HG03139 (cell line): ENCODE measurements at regions not wholly inside any gene's neighbourhood (a gene's known extent, or its start where the extent isn't known, plus 50 kb on each side); places are given as distances from the start of the nearest gene placed in this dataset.
"Not testable (repeated sequence)": the region's sequence is repeated elsewhere in the genome, so short reads cannot be mapped to it uniquely, and the experiment has no call there.

Source experiments
- ATAC-seq: cut with Tn5 transposase; IDR thresholded peaks from one replicate; pipeline ENCODE4 v1.9.1; 2021; ENCODE audit not compliant: unreplicated experiment

GRCh38 chrX:857376-857775 is 226.8 kb downstream of the SHOX start:
- no peak for ATAC-seq

- no peak for ATAC-seq
Measured at GRCh38 chrX:856566-857290, 226.1 kb downstream of the SHOX start.

- ATAC-seq = no peak
Measured at GRCh38 chrX:853304-853703, 222.7 kb downstream of the SHOX start.

- ATAC-seq = no peak
Measured at GRCh38 chrX:850471-850916, 219.9 kb downstream of the SHOX start.

- ATAC-seq = no peak
Measured at GRCh38 chrX:848386-848785, 217.8 kb downstream of the SHOX start.

- no peak for ATAC-seq
Measured at GRCh38 chrX:843306-843705, 212.7 kb downstream of the SHOX start.

- ATAC-seq = no peak
Measured at GRCh38 chrX:840556-840955, 210.0 kb downstream of the SHOX start.

GRCh38 chrX:838666-839065 is 208.1 kb downstream of the SHOX start:
- ATAC-seq = not testable (repeated sequence)

GRCh38 chrX:835857-836256 is 205.3 kb downstream of the SHOX start:
- ATAC-seq = not testable (repeated sequence)

- no peak for ATAC-seq
Measured at GRCh38 chrX:830532-830931, 199.9 kb downstream of the SHOX start.

- ATAC-seq = no peak
Measured at GRCh38 chrX:829145-829544, 198.6 kb downstream of the SHOX start.

- no peak for ATAC-seq
Measured at GRCh38 chrX:828411-828959, 197.9 kb downstream of the SHOX start.

GRCh38 chrX:826448-826847 is 195.9 kb downstream of the SHOX start:
- no peak for ATAC-seq

- no peak for ATAC-seq
Measured at GRCh38 chrX:825991-826390, 195.4 kb downstream of the SHOX start.

- not testable (repeated sequence) for ATAC-seq
Measured at GRCh38 chrX:823073-823472, 192.5 kb downstream of the SHOX start.

GRCh38 chrX:821327-822107 is 190.9 kb downstream of the SHOX start:
- ATAC-seq = no peak

GRCh38 chrX:819684-820083 is 189.1 kb downstream of the SHOX start:
- ATAC-seq = no peak

- ATAC-seq = no peak
Measured at GRCh38 chrX:817759-818300, 187.2 kb downstream of the SHOX start.

GRCh38 chrX:817147-817546 is 186.6 kb downstream of the SHOX start:
- not testable (repeated sequence) for ATAC-seq

GRCh38 chrX:816411-816810 is 185.8 kb downstream of the SHOX start:
- ATAC-seq = no peak

GRCh38 chrX:810186-810585 is 179.6 kb downstream of the SHOX start:
- no peak for ATAC-seq

GRCh38 chrX:809081-809480 is 178.5 kb downstream of the SHOX start:
- ATAC-seq = no peak
